HEK293 (cell line): ENCODE measurements at regions not wholly inside any gene's neighbourhood (a gene's known extent, or its start where the extent isn't known, plus 50 kb on each side); places are given as distances from the start of the nearest gene placed in this dataset.

ENCODE experiments used
- CTCF ChIA-PET: fragments of 350-600 bp; formaldehyde crosslinking; extraction: SDS; loops from one replicate; lab custom pipeline; 2021; ENCODE audit warnings: antibody characterized with exemption; lab: Yijun Ruan, JAX
- POLR2A ChIA-PET: fragments of 300-600 bp; formaldehyde crosslinking; extraction: SDS; loops from one replicate; lab custom pipeline; 2020; ENCODE audit warnings: antibody characterized with exemption, inconsistent platforms; lab: Yijun Ruan, JAX
- H3K27ac ChIP-seq: fragments of 200-500 bp; sonication (Bioruptor generic); 2 replicates; pipeline ENCODE4 v1.5.1; 2014; ENCODE audit warnings: low read depth, low read length, control low read depth, inconsistent platforms; ENCODE audit errors: extremely low read depth
- H3K36me3 ChIP-seq, 2 experiments: fragments of 200-500 bp in 1 of 2; sonication (Bioruptor generic) in 1 of 2; 1 replicate in 1 of 2; 2 replicates in 1 of 2; pipeline ENCODE4 v1.5.1; 2014 to 2017; ENCODE audit warnings: inconsistent platforms in 2 of 2, low read length in 2 of 2; ENCODE audit not compliant: control insufficient read depth in 2 of 2, insufficient read depth in 1 of 2
- H3K4me1 ChIP-seq: fragments of 200-500 bp; sonication (Bioruptor generic); 2 replicates; pipeline ENCODE4 v1.5.1; 2014; ENCODE audit warnings: mild to moderate bottlenecking, low read length, inconsistent platforms; ENCODE audit not compliant: control insufficient read depth, insufficient read depth
- H3K4me3 ChIP-seq: 2 replicates; pipeline ENCODE4 v1.5.1; 2011; ENCODE audit warnings: low read depth, mild to moderate bottlenecking, control low read depth, low read length, moderate library complexity
- H3K9me3 ChIP-seq: fragments of 200-500 bp; sonication (Bioruptor generic); 2 replicates; pipeline ENCODE4 v1.5.1; 2014; ENCODE audit warnings: low read depth, low read length, inconsistent platforms; ENCODE audit not compliant: control insufficient read depth, insufficient read depth
- BCL6B ChIP-seq: fragments of 450-650 bp; formaldehyde crosslinking; IDR thresholded peaks from 2 replicates; pipeline ENCODE4 v1.5.1; 2017; ENCODE audit warnings: missing biosample characterization, missing genetic modification characterization
- GLI2 ChIP-seq: fragments of 450-650 bp; formaldehyde crosslinking; IDR thresholded peaks from 2 replicates; pipeline ENCODE4; 2017; ENCODE audit warnings: missing biosample characterization, missing genetic modification characterization, low read depth, borderline replicate concordance
- GLIS2 ChIP-seq: fragments of 450-650 bp; formaldehyde crosslinking; IDR thresholded peaks from 2 replicates; pipeline ENCODE4 v1.5.1; 2016; ENCODE audit warnings: missing biosample characterization, missing genetic modification characterization
- KLF17 ChIP-seq: fragments of 450-650 bp; formaldehyde crosslinking; IDR thresholded peaks from 2 replicates; pipeline ENCODE4 v1.5.1; 2016; ENCODE audit warnings: missing biosample characterization, missing genetic modification characterization
- ZBTB6 ChIP-seq: fragments of 450-650 bp; formaldehyde crosslinking; IDR thresholded peaks from 2 replicates; pipeline ENCODE4 v1.5.1; 2017; ENCODE audit warnings: missing biosample characterization, missing genetic modification characterization
- ZNF138 ChIP-seq: fragments of 450-650 bp; formaldehyde crosslinking; IDR thresholded peaks from 2 replicates; pipeline ENCODE4 v1.5.1; 2016; ENCODE audit warnings: missing biosample characterization, missing genetic modification characterization, borderline replicate concordance
- ZNF19 ChIP-seq: fragments of 450-650 bp; formaldehyde crosslinking; IDR thresholded peaks from 2 replicates; pipeline ENCODE4; 2016; ENCODE audit warnings: missing biosample characterization, missing genetic modification characterization, low read depth
- ZNF24 ChIP-seq: fragments of 450-650 bp; formaldehyde crosslinking; IDR thresholded peaks from 2 replicates; pipeline ENCODE4 v1.5.1; 2016; ENCODE audit warnings: missing biosample characterization, missing genetic modification characterization
- ZNF248 ChIP-seq: fragments of 450-650 bp; formaldehyde crosslinking; IDR thresholded peaks from 2 replicates; pipeline ENCODE4 v1.5.1; 2017; ENCODE audit warnings: missing biosample characterization, missing genetic modification characterization
- ZNF280C ChIP-seq: fragments of 450-650 bp; formaldehyde crosslinking; IDR thresholded peaks from 2 replicates; pipeline ENCODE4 v1.5.1; 2016; ENCODE audit warnings: missing biosample characterization, missing genetic modification characterization
- ZNF335 ChIP-seq: fragments of 450-650 bp; formaldehyde crosslinking; conservative IDR thresholded peaks from 2 replicates; pipeline ENCODE4 v1.5.1; 2016; ENCODE audit warnings: missing biosample characterization, missing genetic modification characterization
- ZNF623 ChIP-seq: fragments of 450-650 bp; formaldehyde crosslinking; IDR thresholded peaks from 2 replicates; pipeline ENCODE4 v1.5.1; 2016; ENCODE audit warnings: missing biosample characterization, missing genetic modification characterization
- ZNF626 ChIP-seq: fragments of 450-650 bp; sonication (Bioruptor Pico); formaldehyde crosslinking; IDR thresholded peaks from 2 replicates; pipeline ENCODE4 v1.5.1; 2018; ENCODE audit warnings: missing biosample characterization, missing genetic modification characterization, inconsistent platforms
- ZNF692 ChIP-seq: fragments of 450-650 bp; formaldehyde crosslinking; IDR thresholded peaks from 2 replicates; pipeline ENCODE4 v1.5.1; 2016; ENCODE audit warnings: missing biosample characterization, missing genetic modification characterization
- ZNF707 ChIP-seq: fragments of 450-650 bp; formaldehyde crosslinking; IDR thresholded peaks from 2 replicates; pipeline ENCODE4 v1.5.1; 2016; ENCODE audit warnings: missing biosample characterization, missing genetic modification characterization
- ZNF747 ChIP-seq: fragments of 450-650 bp; formaldehyde crosslinking; IDR thresholded peaks from 2 replicates; pipeline ENCODE4 v1.5.1; 2016; ENCODE audit warnings: missing biosample characterization, missing genetic modification characterization
- TF ChIP-seq, protein P1 (sequence below): fragments of 450-650 bp; IDR thresholded peaks from 2 replicates; pipeline ENCODE4 v1.5.1; 2018; ENCODE audit warnings: missing biosample characterization, mild to moderate bottlenecking, missing genetic modification characterization
- TF ChIP-seq, protein P2 (sequence below): IDR thresholded peaks from 2 replicates; pipeline ENCODE4 v1.6.1; 2011; ENCODE audit warnings: mild to moderate bottlenecking, low read depth, low read length, borderline replicate concordance
- TF ChIP-seq, protein P3 (sequence below): fragments of 450-650 bp; formaldehyde crosslinking; IDR thresholded peaks from 2 replicates; pipeline ENCODE4; 2016; ENCODE audit warnings: missing biosample characterization, missing genetic modification characterization
- TF ChIP-seq, protein P4 (sequence below): fragments of 450-650 bp; formaldehyde crosslinking; IDR thresholded peaks from 2 replicates; pipeline ENCODE4 v1.5.1; 2016; ENCODE audit warnings: missing biosample characterization, missing genetic modification characterization, borderline replicate concordance

DNA sequence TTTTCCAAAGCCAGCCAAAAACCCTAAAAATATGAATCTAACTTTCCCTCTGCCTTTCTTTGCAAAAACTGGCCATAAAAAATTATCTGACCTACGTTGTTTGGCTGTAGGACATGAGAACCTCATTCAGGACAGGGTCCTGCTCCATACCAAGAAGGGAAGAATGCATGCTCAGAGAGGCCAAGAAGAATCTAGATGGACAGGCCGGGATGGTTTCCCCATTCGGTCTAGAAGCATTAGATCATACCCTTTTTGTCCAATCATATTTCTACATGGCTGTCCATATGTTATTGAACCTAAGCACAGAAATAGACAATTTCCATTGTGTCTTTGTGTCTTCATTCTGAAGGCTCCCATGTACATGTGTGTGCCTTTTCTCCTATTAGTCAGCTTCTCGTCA is 2120.4 kb upstream of the PIK3C3 start:
- TF ChIP-seq ZNF623 (tag by site-specific recombination) (no peak), ZNF248 (tag by site-specific recombination) (no peak), ZNF707 (tag by site-specific recombination) (no peak), ZBTB6 (tag by site-specific recombination) (no peak), ZNF280C (tag by site-specific recombination) (no peak), ZNF138 (tag by site-specific recombination) (no peak), ZNF692 (tag by site-specific recombination) (no peak), ZNF24 (tag by site-specific recombination) (no peak), ZNF335 (tag by site-specific recombination) (no peak), KLF17 (tag by site-specific recombination) (no peak), ZNF747 (tag by site-specific recombination) (no peak), ZNF19 (tag by site-specific recombination) (no peak), GLI2 (tag by site-specific recombination) (no peak), ZNF626 (no peak), BCL6B (no peak), GLIS2 (tag by site-specific recombination) (no peak)
- TF ChIP-seq, protein P1, sequence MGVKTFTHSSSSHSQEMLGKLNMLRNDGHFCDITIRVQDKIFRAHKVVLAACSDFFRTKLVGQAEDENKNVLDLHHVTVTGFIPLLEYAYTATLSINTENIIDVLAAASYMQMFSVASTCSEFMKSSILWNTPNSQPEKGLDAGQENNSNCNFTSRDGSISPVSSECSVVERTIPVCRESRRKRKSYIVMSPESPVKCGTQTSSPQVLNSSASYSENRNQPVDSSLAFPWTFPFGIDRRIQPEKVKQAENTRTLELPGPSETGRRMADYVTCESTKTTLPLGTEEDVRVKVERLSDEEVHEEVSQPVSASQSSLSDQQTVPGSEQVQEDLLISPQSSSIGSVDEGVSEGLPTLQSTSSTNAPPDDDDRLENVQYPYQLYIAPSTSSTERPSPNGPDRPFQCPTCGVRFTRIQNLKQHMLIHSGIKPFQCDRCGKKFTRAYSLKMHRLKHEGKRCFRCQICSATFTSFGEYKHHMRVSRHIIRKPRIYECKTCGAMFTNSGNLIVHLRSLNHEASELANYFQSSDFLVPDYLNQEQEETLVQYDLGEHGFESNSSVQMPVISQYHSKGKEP (tag by site-specific recombination), result no peak
- TF ChIP-seq, protein P2, sequence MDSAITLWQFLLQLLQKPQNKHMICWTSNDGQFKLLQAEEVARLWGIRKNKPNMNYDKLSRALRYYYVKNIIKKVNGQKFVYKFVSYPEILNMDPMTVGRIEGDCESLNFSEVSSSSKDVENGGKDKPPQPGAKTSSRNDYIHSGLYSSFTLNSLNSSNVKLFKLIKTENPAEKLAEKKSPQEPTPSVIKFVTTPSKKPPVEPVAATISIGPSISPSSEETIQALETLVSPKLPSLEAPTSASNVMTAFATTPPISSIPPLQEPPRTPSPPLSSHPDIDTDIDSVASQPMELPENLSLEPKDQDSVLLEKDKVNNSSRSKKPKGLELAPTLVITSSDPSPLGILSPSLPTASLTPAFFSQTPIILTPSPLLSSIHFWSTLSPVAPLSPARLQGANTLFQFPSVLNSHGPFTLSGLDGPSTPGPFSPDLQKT, result no peak
- TF ChIP-seq, protein P3, sequence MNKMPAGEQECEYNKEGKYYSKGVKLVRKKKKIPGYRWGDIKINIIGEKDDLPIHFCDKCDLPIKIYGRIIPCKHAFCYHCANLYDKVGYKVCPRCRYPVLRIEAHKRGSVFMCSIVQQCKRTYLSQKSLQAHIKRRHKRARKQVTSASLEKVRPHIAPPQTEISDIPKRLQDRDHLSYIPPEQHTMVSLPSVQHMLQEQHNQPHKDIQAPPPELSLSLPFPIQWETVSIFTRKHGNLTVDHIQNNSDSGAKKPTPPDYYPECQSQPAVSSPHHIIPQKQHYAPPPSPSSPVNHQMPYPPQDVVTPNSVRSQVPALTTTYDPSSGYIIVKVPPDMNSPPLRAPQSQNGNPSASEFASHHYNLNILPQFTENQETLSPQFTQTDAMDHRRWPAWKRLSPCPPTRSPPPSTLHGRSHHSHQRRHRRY, result no peak
- TF ChIP-seq, protein P4, sequence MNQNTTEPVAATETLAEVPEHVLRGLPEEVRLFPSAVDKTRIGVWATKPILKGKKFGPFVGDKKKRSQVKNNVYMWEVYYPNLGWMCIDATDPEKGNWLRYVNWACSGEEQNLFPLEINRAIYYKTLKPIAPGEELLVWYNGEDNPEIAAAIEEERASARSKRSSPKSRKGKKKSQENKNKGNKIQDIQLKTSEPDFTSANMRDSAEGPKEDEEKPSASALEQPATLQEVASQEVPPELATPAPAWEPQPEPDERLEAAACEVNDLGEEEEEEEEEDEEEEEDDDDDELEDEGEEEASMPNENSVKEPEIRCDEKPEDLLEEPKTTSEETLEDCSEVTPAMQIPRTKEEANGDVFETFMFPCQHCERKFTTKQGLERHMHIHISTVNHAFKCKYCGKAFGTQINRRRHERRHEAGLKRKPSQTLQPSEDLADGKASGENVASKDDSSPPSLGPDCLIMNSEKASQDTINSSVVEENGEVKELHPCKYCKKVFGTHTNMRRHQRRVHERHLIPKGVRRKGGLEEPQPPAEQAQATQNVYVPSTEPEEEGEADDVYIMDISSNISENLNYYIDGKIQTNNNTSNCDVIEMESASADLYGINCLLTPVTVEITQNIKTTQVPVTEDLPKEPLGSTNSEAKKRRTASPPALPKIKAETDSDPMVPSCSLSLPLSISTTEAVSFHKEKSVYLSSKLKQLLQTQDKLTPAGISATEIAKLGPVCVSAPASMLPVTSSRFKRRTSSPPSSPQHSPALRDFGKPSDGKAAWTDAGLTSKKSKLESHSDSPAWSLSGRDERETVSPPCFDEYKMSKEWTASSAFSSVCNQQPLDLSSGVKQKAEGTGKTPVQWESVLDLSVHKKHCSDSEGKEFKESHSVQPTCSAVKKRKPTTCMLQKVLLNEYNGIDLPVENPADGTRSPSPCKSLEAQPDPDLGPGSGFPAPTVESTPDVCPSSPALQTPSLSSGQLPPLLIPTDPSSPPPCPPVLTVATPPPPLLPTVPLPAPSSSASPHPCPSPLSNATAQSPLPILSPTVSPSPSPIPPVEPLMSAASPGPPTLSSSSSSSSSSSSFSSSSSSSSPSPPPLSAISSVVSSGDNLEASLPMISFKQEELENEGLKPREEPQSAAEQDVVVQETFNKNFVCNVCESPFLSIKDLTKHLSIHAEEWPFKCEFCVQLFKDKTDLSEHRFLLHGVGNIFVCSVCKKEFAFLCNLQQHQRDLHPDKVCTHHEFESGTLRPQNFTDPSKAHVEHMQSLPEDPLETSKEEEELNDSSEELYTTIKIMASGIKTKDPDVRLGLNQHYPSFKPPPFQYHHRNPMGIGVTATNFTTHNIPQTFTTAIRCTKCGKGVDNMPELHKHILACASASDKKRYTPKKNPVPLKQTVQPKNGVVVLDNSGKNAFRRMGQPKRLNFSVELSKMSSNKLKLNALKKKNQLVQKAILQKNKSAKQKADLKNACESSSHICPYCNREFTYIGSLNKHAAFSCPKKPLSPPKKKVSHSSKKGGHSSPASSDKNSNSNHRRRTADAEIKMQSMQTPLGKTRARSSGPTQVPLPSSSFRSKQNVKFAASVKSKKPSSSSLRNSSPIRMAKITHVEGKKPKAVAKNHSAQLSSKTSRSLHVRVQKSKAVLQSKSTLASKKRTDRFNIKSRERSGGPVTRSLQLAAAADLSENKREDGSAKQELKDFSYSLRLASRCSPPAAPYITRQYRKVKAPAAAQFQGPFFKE, result no peak
- Histone ChIP-seq H3K27ac (no peak overlapping the region), H3K4me3 (no peak overlapping the region), H3K36me3 (no peaks in the 10 kb centered on the region), H3K4me1 (no peaks in the 10 kb centered on the region), H3K9me3 (no peaks in the 10 kb centered on the region)
- POLR2A ChIA-PET, result no interaction called here
- CTCF ChIA-PET, result interaction anchor here (0.5 to 0.7 kb wide), 2 partner anchors 18 to 592 kb away, joined by 3 to 8 read pairs; no protein-coding TSS in a partner anchor
